HCT116 (cell line): ENCODE measurements at regions not wholly inside any gene's neighbourhood (a gene's known extent, or its start where the extent isn't known, plus 50 kb on each side); places are given as distances from the start of the nearest gene placed in this dataset.

Source experiments
- ATAC-seq: fragments of 200-7000 bp; cut with Tn5 transposase; 2 replicates; pipeline ENCODE4 v1.9.1; 2020; ENCODE audit warnings: mild to moderate bottlenecking, moderate library complexity
- BruUV-seq: library from RNA; stranded (reverse); fragments of 400-500 nt; replicated peaks from 2 replicates; lab custom pipeline; 2021; lab: Mats Ljungman, UMichigan
- CTCF ChIA-PET: fragments of 300-600 bp; sonication (Branson Sonifier 250); formaldehyde crosslinking; loops from one replicate; lab custom pipeline; 2021; ENCODE audit warnings: antibody characterized with exemption; lab: Charles Lee
- POLR2A ChIA-PET: fragments of 300-600, 350-600 bp; sonication (Branson Sonifier 250); formaldehyde crosslinking; loops from one replicate; lab custom pipeline; 2021; ENCODE audit warnings: antibody characterized with exemption; lab: Charles Lee
- RAD21 ChIA-PET, 2 experiments: fragments of 300-600 bp; sonication (Branson Sonifier 250); formaldehyde crosslinking; loops; one replicate each; lab custom pipeline; 2023; ENCODE audit warnings: low total read pairs in 2 of 2; ENCODE audit not compliant: uncharacterized antibody in 2 of 2, unreplicated experiment in 2 of 2, low non-redundant PET in 1 of 2; lab: Charles Lee
- DNase-seq: peaks from one replicate; pipeline ENCODE4 v3.0.0-alpha.2; 2010; ENCODE audit warnings: low read depth, low spot score
- H2AFZ ChIP-seq: fragments of 200-600 bp; shearing (Covaris generic), sonication (generic); 2 replicates; pipeline ENCODE4 v1.6.1; 2017; ENCODE audit warnings: low read depth, mixed run types, mixed read lengths, antibody characterized with exemption, low read length; ENCODE audit not compliant: poor library complexity, severe bottlenecking
- H3K27ac ChIP-seq: 2 replicates; pipeline ENCODE4 v1.5.1; 2012; ENCODE audit warnings: low read depth, low read length
- H3K27me3 ChIP-seq: fragments of 200-600 bp; sonication (generic); 2 replicates; pipeline ENCODE4 v1.6.1; 2016; ENCODE audit warnings: mixed run types, low read length, mixed read lengths; ENCODE audit not compliant: insufficient read depth
- H3K36me3 ChIP-seq, 2 experiments: fragments of 200-500 bp in 1 of 2; fragments of 200-600 bp in 1 of 2; sonication (Bioruptor generic) in 1 of 2; sonication (generic) in 1 of 2; 2 replicates each; pipeline versions ENCODE4 v1.5.1 to v1.6.1; 2014 to 2016; ENCODE audit warnings: low read length in 2 of 2, inconsistent platforms in 1 of 2, mixed read lengths in 1 of 2, mixed run types in 1 of 2; ENCODE audit not compliant: insufficient read depth in 2 of 2, control insufficient read depth in 1 of 2
- H3K4me1 ChIP-seq, 2 experiments: fragments of 200-600 bp in 1 of 2; sonication (generic) in 1 of 2; 2 replicates each; pipeline versions ENCODE4 v1.5.1 to v1.6.1; 2012 to 2017; ENCODE audit warnings: low read length in 2 of 2, inconsistent platforms in 1 of 2, mild to moderate bottlenecking in 1 of 2, mixed read lengths in 1 of 2, mixed run types in 1 of 2, moderate library complexity in 1 of 2; ENCODE audit not compliant: insufficient read depth in 2 of 2, control insufficient read depth in 1 of 2
- H3K4me2 ChIP-seq: fragments of 200-600 bp; sonication (generic); 2 replicates; pipeline ENCODE4 v1.6.1; 2017; ENCODE audit warnings: mixed run types, low read length, mixed read lengths
- H3K4me3 ChIP-seq, 2 experiments: fragments of 200-600 bp in 1 of 2; sonication (generic) in 1 of 2; replicated peaks in 1 of 2; 2 replicates each; pipeline ENCODE4 v1.5.1; 2011 to 2016; ENCODE audit warnings: low read length in 2 of 2, control low read depth in 1 of 2, low read depth in 1 of 2, mild to moderate bottlenecking in 1 of 2, mixed read lengths in 1 of 2, mixed run types in 1 of 2
- H3K79me2 ChIP-seq: fragments of 200-600 bp; sonication (generic); 2 replicates; pipeline ENCODE4 v1.6.1; 2017; ENCODE audit warnings: mild to moderate bottlenecking, mixed run types, low read length, moderate library complexity, mixed read lengths; ENCODE audit not compliant: insufficient read depth
- H3K9ac ChIP-seq: fragments of 200-600 bp; sonication (generic); 2 replicates; pipeline ENCODE4 v1.6.1; 2016; ENCODE audit warnings: low read length, mixed read lengths
- H3K9me2 ChIP-seq: fragments of 200-600 bp; sonication (generic), shearing (Covaris generic); 2 replicates; pipeline ENCODE4 v1.6.1; 2017; ENCODE audit warnings: mixed run types, mild to moderate bottlenecking, moderate library complexity; ENCODE audit not compliant: insufficient read depth
- H3K9me3 ChIP-seq, 2 experiments: fragments of 200-500 bp in 1 of 2; fragments of 200-600 bp in 1 of 2; sonication (Bioruptor generic) in 1 of 2; sonication (generic) in 1 of 2; 2 replicates each; pipeline ENCODE4 v1.6.1; 2014 to 2017; ENCODE audit warnings: low read length in 2 of 2, mixed read lengths in 2 of 2, inconsistent platforms in 1 of 2, low read depth in 1 of 2, mild to moderate bottlenecking in 1 of 2, mixed run types in 1 of 2, moderate library complexity in 1 of 2; ENCODE audit not compliant: control insufficient read depth in 1 of 2, insufficient read depth in 1 of 2
- H4K20me1 ChIP-seq: fragments of 200-600 bp; sonication (generic), shearing (Covaris generic); 2 replicates; pipeline ENCODE4 v1.6.1; 2017; ENCODE audit warnings: mixed run types, mild to moderate bottlenecking, moderate library complexity; ENCODE audit not compliant: insufficient read depth
- CTCF ChIP-seq, 3 experiments: fragments of 200-600 bp in 1 of 3; sonication (generic) in 1 of 3; IDR thresholded peaks in 2 of 3; conservative IDR thresholded peaks in 1 of 3; 2 replicates each; pipeline ENCODE4 v1.5.1; 2012 to 2017; ENCODE audit warnings: low read depth in 2 of 3, low read length in 2 of 3, antibody characterized with exemption in 1 of 3, borderline replicate concordance in 1 of 3, control low read depth in 1 of 3, mild to moderate bottlenecking in 1 of 3, mixed read lengths in 1 of 3, mixed run types in 1 of 3, moderate library complexity in 1 of 3; ENCODE audit not compliant: insufficient read depth in 1 of 3
- EGR1 ChIP-seq: IDR thresholded peaks from 2 replicates; pipeline ENCODE4 v1.6.1; 2012; ENCODE audit warnings: low read depth
- ELF1 ChIP-seq: IDR thresholded peaks from 2 replicates; pipeline ENCODE4 v1.6.1; 2012; ENCODE audit warnings: low read depth, borderline replicate concordance
- EZH2 ChIP-seq: fragments of 200-600 bp; sonication (generic); IDR thresholded peaks from 2 replicates; pipeline ENCODE4 v1.6.1; 2017; ENCODE audit warnings: antibody characterized with exemption, mixed run types
- EZH2phosphoT487 ChIP-seq: fragments of 200-600 bp; IDR thresholded peaks from 2 replicates; pipeline ENCODE4 v1.6.1; 2018; ENCODE audit warnings: antibody characterized with exemption, borderline replicate concordance
- FOSL1 ChIP-seq: IDR thresholded peaks from 2 replicates; pipeline ENCODE4 v1.6.1; 2012; ENCODE audit warnings: low read depth
- JUND ChIP-seq: IDR thresholded peaks from 2 replicates; pipeline ENCODE4 v1.6.1; 2012
- MAX ChIP-seq: IDR thresholded peaks from 2 replicates; pipeline ENCODE4 v1.6.1; 2012
- POLR2A ChIP-seq: IDR thresholded peaks from 2 replicates; pipeline ENCODE4 v1.7.0; 2011; ENCODE audit warnings: borderline replicate concordance; ENCODE audit not compliant: insufficient read depth, insufficient read length; ENCODE audit errors: extremely low read depth
- RAD21 ChIP-seq: IDR thresholded peaks from 2 replicates; pipeline ENCODE4 v1.6.1; 2012; ENCODE audit warnings: low read depth, mild to moderate bottlenecking
- SIN3A ChIP-seq: IDR thresholded peaks from 2 replicates; pipeline ENCODE4 v1.6.1; 2012; ENCODE audit warnings: low read depth
- SRF ChIP-seq: IDR thresholded peaks from 2 replicates; pipeline ENCODE4 v1.6.1; 2012; ENCODE audit warnings: low read depth
- TCF7L2 ChIP-seq: IDR thresholded peaks from 2 replicates; pipeline ENCODE4 v1.7.0; 2011; ENCODE audit warnings: borderline replicate concordance, inconsistent platforms; ENCODE audit not compliant: insufficient read depth, insufficient read length; ENCODE audit errors: extremely low read depth
- YY1 ChIP-seq: IDR thresholded peaks from 2 replicates; pipeline ENCODE4 v1.6.1; 2011; ENCODE audit warnings: low read length, low read depth, moderate library complexity, mild to moderate bottlenecking; ENCODE audit not compliant: insufficient replicate concordance; ENCODE audit errors: extremely low read depth
- ZFX ChIP-seq: fragments of 450-650 bp; IDR thresholded peaks from 2 replicates; pipeline ENCODE4 v1.6.1; 2017
- ZNF274 ChIP-seq: fragments of 200-500 bp; sonication (Bioruptor generic); IDR thresholded peaks from 2 replicates; pipeline ENCODE4 v1.6.1; 2014; ENCODE audit warnings: mild to moderate bottlenecking, low read depth, low read length, inconsistent platforms
- intact Hi-C: fragments of 100-400 bp; cut with micrococcal nuclease; formaldehyde crosslinking; loops from 2 replicates; pipeline ENCODE4 v1.10.0; 2022

- CTCF ChIA-PET, result no interaction called here
- H3K27me3 ChIP-seq, result no peaks in the 10 kb centered on the region
- H3K4me3 ChIP-seq, result no peak overlapping the region
- no peaks in the 10 kb centered on the region for H3K9me2 ChIP-seq
- no peak for TF ChIP-seq RAD21
- no peak for TF ChIP-seq EZH2phosphoT487
- no peak for TF ChIP-seq JUND
- no peak for TF ChIP-seq MAX
- TF ChIP-seq POLR2A, result no peak
- TF ChIP-seq SIN3A, result no peak
- TF ChIP-seq EGR1, result no peak
- TF ChIP-seq ZNF274, result no peak
- TF ChIP-seq CTCF (IDR thresholded peaks at IDR 0.05 in 2 of 3, conservative IDR thresholded peaks at IDR 0.05 in 1 of 3; ENCODE audit: borderline replicate concordance in 1 of 3, insufficient read depth in 1 of 3, low read depth in 2 of 3, low read length in 2 of 3), result no peak
- no peak for TF ChIP-seq FOSL1
- RAD21 ChIA-PET, result no interaction called here
- no peaks in the 10 kb centered on the region for H3K79me2 ChIP-seq
- no peaks in the 10 kb centered on the region for H4K20me1 ChIP-seq
- ATAC-seq (no peak), DNase-seq (no peak)
- POLR2A ChIA-PET, result no interaction called here
- H3K9me3 ChIP-seq, result peaks cover 0 to 8% of the 10 kb centered on the region in 2 experiments; a peak in 1 of 4 replicates
- intact Hi-C loops, result no loop called here
- no peaks in the 10 kb centered on the region for H3K36me3 ChIP-seq
- no peak overlapping the region for H2AFZ ChIP-seq
- no peak overlapping the region for H3K4me2 ChIP-seq
- no TSS peak for BruUV-seq
- H3K4me1 ChIP-seq, result no peaks in the 10 kb centered on the region
- H3K9ac ChIP-seq, result no peak overlapping the region
- H3K27ac ChIP-seq, result no peak overlapping the region
Observed at GRCh38 chr20:40037511-40037910, 651.5 kb downstream of the MAFB start.

- H3K27me3 ChIP-seq, result no peaks in the 10 kb centered on the region
- peaks cover 11 to 14% of the 10 kb centered on the region in 2 experiments; a peak in 2 of 4 replicates for H3K9me3 ChIP-seq
- BruUV-seq, result no TSS peak
- H3K4me2 ChIP-seq, result no peak overlapping the region
- POLR2A ChIA-PET, result no interaction called here
- H4K20me1 ChIP-seq, result no peaks in the 10 kb centered on the region
- no peak overlapping the region for H3K4me3 ChIP-seq
- no peak overlapping the region for H2AFZ ChIP-seq
- no peaks in the 10 kb centered on the region for H3K4me1 ChIP-seq
- no peak overlapping the region for H3K9ac ChIP-seq
- no peak for DNase-seq
- TF ChIP-seq SRF (no peak), ZNF274 (no peak), ZFX (no peak), YY1 (no peak), MAX (no peak), POLR2A (no peak), EZH2phosphoT487 (no peak), TCF7L2 (no peak), EZH2 (no peak), ELF1 (no peak), SIN3A (no peak)
- TF ChIP-seq, all 23 proteins: peak for 0
- ATAC-seq, result no peak
- H3K79me2 ChIP-seq, result no peaks in the 10 kb centered on the region
- H3K27ac ChIP-seq, result no peak overlapping the region
- CTCF ChIA-PET, result no interaction called here
- RAD21 ChIA-PET, result no interaction called here
- no peaks in the 10 kb centered on the region for H3K36me3 ChIP-seq
- H3K9me2 ChIP-seq, result no peaks in the 10 kb centered on the region
- intact Hi-C loops, result no loop called here
Observed at GRCh38 chr20:40029589-40029988, 659.4 kb downstream of the MAFB start.
